GM19023 (cell line): ENCODE measurements at regions not wholly inside any gene's neighbourhood (a gene's known extent, or its start where the extent isn't known, plus 50 kb on each side); places are given as distances from the start of the nearest gene placed in this dataset.
"Not testable (repeated sequence)": the region's sequence is repeated elsewhere in the genome, so short reads cannot be mapped to it uniquely, and the experiment has no call there.

Experiments used
- ATAC-seq: cut with Tn5 transposase; IDR thresholded peaks from one replicate; pipeline ENCODE4 v1.9.1; 2021; ENCODE audit warnings: mild to moderate bottlenecking, moderate library complexity; ENCODE audit not compliant: unreplicated experiment

DNA sequence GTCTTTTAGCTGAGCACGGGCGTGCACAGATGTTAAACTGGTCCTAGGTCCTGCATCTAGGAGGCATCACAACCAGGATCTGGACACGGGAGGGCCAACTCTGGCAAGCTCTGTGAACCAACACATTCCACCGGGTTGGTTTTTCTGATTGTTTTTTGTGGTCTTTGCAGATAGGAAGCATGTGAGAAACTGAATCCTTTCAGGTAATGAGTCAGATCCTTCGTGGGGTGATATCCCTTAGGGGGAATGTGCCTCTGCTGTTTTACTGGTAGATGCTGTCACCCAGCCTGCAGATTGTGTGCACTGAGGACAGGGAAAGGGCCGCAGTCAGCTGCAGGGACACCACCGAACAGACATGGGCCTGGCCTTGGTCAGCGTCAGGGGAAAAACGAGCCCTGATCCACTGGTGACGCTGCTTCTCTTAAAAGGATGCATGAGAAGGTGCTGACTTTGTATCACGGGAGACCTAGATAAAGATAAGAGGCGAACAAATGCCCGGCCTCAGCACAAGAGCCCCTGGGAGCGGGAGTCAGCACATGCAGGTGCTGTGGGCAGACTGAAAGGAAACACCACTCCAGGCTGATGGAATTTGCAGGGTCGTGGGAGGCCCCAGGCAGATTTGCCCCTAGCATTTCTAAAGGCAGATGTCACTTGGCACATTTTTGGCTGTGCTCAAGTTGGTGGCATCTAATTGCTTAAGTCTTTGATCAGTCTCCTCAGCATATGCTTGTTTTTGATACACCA is 51.1 kb downstream of the DOP1B start:
- no peak for ATAC-seq

DNA sequence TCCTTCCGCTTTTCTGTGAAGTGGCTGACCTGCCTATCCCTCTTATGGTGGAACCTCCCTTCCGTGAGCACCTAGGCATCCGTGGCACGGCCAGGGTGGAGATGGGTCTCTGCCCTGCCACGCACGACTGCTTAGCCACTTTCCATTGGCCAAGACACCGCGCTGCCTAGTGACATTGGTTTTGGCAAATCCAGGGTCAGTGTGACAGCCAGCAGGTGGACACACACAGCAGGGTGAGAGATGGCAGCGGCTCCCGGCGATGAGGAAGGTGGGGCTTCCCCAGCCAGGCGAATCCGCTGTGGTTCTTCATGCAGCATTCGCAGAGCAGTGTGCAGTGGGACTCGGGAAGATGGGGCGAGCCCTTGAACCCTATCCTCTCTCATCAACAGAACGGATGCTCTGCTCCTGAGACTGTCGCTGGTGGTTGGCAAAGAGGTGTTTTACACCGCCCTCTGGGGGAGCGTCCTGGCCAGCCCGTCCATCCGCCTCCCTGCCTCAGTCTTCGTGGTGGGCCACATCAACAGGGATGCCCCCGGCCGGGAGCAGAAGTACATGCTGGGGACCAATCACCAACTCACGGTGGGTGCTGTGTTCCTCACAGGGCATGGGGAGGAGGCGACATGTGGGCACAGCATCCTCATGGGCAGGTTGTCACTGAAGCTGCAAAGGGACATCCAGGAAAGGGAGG is 51.8 kb downstream of the DOP1B start:
- ATAC-seq, result no peak

DNA sequence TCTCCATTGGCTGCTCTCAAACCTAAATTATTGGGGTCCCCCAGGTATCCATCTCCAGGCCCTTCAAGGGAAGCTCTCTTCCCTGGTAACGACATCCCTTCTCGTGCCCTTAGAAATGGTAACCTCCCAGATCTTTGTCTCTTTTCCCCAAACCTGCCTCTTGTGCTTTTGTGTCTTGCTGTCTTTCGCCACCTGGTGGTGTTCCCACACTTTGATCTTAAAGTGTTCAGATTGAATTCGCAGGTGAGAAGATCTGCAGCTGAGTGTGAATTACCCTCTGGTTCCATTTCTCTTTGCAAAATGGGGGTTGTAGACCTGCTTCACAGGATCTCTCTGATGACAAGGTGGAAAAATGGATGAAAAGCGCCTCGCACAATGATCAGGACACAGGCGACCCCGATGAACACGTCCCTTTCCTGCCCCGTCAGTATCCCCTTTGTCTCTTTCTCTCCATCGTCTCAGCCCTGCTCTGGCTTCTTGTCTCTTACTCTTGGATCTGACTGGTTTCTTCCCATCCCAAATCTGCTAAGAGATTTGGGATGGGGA is 53.1 kb downstream of the DOP1B start:
- no peak for ATAC-seq

DNA sequence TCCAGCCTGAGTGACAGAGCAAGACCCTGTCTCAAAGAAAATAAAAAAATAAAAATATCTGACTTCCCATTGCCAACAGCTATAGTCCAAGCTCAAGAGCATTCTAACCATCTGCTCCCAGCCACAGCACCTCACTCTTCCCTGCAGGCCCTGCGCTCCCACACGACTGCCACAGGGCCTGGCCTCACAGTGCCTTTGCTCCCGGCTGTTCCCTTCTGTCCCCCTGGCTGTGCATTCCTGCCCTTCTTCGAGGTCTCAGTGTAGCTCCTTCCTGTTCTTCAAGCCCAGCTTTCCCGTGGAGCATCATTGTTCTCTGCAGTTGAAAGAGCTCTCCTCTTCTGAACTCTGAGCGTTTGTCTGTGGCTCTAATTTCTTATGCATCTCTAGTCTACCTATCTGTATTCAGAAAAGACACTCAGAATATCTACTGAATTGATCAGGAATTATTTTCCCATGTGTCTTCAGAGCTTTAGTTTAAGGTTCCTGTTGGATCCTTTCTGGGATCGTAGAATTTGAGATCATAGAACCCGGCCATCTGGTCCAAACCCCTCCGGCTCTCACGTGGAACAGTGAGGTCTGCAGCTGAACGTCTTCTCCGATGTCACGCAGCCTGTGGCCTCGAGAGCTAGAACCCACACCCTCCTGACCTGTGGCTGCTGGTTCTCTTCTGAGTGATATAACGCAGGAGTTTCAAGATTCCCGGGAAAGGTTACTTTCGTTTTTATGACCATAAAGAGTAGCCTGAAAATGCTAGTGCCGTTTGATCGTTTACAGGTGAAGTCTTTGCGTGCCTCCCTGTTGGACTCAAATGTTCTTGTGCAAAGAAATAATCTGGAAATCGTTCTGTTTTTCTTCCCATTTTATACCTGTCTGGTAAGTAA is 54.4 kb downstream of the DOP1B start:
- ATAC-seq, result no peak

DNA sequence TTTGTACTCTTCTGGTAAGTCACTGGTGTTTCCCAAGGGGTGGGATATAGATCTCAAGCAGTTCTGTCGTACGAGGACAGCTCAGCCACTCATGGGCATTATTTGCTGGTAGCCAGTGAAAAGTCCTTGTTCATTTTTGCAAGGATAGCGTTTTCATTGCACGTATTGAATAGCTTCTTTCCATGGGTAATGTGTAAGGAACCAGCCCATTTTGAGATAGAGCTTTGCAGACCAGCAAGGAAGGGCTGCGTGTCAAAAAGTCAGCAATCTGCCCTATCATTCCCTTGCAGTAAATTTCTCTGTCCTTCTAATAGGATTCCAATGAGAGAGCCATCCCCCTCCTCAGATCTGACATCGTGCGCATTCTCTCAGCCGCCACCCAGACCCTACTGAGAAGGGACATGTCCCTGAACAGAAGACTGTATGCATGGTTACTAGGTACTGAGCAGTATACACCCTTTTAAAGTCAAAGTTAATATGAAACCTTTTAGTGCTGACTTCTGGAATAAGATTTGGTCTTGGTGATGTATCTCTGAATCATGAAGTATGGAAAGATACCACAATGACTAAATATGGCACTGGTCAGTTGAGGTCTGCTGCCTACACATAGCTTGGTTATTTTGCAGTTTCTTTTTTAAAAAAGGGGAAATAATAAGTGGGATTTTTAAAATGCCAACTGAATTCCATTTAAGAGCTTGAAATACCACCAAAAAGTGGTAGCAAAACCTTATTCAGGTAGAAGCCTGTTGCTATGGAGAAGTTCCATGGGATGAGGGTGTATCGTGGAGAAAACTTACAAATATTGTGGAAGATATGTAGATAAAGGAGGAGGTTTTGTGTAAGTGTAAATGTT is 55.3 kb downstream of the DOP1B start:
- no peak for ATAC-seq

DNA sequence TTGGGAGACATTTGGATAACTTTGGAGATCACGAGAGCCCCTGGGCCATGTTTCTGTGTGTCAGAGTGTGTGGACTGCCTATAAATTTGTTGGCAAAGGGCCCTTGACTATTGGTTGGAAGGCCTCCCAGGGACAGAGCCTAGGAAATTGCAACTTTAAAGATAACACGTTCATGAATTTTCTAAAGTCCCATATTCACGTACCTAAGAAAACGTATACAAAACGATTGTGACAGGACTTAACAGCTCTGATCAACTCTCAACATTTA is 55.8 kb downstream of the DOP1B start:
- no peak for ATAC-seq

DNA sequence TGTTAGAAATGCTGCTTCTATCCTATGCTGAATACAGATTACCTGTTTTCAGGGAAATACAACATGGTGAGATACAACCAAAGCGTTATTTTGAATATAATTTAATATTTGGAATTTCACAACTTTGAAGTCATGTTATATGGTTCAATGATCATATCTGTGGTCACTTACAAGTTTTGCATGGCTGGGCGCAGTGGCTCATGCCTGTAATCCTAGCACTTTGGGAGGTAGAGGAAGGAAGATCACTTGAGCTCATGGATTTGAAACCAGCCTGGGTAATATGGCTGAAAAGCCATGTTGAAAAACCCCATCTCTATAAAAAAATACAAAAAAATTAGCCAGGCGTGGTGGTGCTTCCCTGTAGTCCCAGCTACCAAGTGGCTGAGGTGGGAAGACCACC is 57.9 kb downstream of the DOP1B start:
- no peak for ATAC-seq

DNA sequence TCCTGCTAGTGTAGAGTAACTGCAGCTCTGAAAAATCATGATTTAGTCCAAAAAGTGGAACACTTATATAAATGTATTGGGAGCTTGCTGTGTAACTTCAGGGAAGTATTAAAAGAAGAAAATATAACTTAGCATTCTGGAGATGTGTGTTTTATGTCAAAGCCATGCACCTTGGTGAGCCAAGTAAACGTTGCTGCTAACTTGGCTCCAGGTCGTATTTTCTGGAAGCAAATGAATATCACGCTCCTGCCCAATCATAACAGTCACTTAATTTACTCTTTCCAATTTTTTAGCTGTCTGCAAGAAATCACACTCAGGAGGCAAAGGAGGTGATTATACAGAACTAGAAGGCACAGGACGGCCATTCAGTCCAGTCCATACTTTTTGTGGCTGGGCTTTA is 61.1 kb downstream of the DOP1B start:
- no peak for ATAC-seq

DNA sequence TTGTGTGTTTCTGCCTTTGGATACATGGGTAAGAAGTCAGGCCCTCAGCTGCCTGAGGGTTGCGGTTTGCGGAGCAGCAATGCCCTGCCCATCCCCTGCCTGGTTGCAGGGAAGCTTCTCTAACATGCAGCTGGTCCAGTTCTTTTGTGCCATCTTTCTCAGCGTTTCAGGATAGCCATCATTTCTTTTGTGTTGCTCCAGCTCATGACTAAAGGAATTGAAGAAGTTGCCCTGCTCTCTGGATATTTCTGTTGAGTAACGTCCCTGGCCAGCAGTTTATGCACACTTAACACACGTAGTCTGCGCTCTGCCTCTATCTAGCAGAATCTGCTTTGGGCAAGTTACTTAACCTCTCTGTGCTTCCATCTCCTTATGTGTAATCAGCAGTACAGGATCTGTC is 62.1 kb downstream of the DOP1B start:
- no peak for ATAC-seq

DNA sequence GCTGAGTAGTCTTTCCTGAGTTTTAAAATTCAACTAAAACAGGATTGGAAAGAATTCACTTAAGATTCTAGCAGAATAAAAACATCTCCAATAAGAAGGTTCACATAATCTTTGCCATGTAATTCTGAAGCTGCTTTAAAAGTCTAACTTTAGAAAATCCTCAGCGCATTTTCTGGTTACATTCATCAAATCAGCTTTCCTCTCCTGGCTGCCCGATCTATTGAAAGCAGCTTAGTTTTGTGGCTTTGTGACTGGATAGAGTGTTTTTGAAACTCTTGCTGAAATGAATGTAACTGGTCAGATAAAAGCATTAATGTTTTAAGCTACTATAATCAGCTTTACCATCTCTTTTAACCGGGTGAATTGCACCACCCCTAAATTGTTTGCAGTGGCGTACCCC is 66.8 kb downstream of the DOP1B start:
- ATAC-seq, result no peak

DNA sequence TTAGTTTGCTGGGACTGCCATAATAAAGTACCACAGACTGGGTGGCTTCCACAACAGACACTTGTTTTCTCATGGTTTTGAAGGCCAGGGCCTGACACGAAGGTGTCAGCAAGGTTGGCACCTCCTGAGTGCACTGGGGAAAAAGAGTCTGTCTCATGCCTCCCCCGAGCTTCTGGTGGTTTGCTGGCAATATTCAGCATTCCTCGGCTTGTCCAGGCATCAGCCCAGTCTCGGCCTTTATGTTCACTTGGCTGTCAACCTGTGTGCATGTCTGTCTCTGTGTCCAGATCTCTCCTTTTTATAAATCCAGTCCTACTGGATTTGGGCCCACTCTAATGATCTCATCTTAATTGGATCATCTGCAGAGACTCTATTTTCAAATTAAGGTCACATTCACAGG is 72.6 kb downstream of the DOP1B start:
- no peak for ATAC-seq

DNA sequence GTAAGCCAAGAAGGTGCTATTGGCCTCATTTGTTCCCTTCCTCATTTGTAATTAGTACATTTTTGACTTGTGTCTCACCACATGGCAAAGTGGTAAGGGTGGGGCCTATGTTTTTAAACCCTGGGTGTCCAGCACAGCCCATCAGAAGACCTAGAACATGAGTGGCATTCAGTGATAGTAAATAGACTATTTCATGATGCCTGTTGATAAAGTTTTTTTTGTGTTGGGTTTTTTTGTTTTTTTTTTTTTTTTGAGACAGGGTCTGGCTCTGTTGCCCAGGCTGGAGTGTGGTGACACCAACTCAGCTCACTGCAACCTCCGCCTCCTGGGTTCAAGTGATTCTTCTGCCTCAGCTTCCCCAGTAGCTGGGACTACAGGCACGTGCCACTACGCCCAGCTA is 74.8 kb downstream of the DOP1B start:
- ATAC-seq, result not testable (repeated sequence)

DNA sequence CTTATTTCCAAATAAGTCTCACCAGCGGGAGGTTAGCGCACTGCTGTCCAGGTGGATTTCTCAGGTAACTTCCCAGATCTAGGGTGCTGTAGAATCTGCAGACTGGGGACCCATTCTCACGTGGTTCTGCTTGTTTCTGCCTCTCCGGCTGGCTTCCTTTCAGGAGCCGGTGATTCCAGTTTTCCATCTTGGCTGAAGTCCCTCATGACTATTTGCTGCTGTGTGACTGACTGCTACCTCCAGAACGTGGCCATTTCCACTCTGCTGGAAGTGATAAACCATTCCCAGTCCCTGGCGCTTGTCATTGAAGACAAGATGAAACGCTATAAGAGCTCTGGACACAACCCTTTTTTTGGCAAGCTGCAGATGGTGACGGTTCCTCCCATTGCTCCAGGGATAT is 76.0 kb downstream of the DOP1B start:
- ATAC-seq, result no peak

DNA sequence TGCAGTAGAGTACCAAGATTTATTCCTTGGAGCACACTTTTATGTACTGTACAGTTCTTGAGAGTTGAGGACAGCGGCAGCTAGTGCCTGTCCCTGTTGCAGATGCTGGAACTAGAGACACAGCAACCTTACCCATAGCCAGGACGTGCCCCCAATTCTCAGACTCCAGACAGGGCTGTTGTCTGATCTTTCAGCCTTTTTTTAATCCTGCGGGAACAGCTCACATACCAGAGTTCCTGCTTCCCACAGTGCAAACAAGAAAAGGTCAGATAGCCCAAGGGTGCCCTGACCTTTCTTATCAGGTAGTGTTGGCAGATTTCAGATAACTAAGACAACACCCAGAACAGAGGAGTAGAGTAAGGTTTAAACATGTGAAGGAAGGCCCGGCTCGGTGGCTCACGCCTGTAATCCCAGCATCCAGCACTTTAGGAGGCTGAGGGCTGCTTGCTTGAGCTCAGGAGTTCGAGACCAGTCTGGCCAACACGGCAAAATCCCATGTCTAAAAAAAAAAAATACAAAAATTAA is 78.5 kb downstream of the DOP1B start:
- no peak for ATAC-seq

DNA sequence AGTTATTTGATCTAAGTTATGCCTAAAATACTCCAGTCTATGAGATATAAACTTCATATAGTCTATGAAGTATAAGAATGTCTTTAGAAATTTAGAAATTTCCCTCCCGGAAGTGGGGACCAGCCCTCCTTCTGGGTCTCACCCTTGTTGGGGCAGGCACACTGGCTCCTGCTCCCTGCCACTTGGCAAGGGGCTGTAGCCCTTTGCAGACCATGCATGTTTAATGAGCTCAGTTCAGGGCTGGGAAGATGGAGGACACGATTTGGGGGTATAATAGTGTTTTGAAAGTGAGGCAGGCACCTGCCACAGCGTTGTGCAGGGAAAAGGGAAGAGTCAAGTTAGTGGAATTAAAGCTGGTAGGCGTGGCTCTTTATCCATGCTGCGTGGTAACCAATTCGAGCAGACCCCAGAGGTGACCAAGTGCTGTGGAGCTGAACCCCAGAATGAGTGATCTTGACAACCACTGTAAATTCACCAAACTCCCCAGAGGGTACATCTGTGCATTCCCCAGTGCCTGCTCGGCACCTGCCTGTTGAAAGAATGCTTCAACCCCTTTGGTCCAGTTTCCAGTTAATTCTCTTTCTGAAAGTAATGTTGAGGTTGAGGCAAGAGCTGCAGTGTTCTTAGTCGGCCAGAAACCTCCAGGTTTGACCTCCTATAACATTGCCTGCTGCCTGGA is 79.6 kb downstream of the DOP1B start:
- ATAC-seq, result no peak

DNA sequence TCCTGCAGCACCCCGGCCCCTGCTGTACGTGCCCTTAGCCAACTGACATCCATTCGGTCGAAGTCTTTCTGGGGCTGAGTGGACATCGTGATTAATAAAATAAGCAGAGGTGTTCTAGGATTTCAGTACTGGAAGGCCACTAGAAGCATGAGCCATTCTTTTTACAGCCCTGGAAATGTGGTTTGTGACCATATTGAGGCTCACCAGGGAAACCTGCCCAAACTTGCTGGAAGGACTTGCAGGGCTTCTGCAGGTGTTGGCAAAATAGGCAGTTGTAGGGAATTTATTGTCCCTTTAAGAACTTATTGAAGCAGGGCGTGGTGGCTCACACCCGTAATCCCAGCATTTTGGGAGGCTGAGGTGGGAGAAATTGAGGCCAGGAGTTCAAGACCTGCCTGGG is 80.8 kb downstream of the DOP1B start:
- ATAC-seq, result no peak

DNA sequence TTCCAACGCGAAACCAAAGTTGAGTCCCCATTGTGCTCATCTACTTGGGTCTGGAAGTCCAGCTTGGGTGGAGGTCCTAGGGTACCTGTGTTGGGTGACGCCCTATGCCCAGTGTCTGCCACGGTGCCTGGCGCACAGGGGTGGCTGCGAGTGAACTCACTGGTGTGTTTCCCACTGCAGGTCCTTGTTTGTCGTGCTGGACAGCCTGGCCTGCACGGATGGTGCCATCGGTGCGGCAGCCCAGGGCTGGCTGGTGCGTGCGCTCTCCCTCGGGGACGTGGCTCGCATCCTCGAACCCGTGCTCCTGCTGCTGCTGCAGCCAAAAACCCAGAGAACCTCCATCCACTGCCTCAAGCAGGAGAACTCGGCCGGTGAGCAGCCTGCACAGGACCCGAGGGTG is 80.4 kb upstream of the MORC3 start:
- ATAC-seq, result no peak

DNA sequence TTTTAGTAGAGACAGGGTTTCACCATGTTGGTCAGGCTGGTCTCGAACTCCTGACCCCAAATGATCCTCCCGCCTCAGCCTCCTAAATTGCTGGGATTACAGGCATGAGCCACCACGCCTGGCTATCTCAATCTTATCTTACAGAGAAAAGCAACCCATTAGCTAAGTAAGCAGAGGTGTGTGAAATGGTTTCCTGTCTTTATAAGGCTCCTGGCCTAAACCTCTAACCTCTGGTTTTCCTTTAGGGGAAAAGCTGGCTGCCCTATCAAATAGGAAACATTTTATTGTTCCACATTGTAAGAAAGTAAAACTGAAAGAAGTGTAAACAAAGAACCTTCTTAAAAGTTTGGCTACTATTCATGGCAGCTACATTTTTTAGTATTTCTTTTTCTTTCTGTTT is 78.3 kb upstream of the MORC3 start:
- ATAC-seq, result no peak

DNA sequence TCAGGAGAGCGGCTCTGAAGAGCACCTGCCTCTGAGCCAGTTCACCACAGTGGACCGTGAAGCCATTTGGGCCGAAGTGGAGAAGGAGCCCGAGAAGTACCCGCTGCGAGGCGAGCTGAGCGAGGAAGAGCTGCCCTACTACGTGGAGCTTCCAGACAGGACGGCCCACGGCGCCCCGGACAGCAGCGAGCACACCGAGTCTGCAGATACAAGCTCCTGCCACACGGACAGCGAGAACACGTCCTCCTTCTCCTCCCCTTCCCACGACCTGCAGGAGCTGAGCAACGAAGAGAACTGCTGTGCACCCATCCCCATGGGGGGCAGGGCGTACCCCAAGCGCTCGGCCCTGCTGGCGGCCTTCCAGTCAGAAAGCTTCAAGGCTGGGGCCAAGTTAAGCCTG is 74.9 kb upstream of the MORC3 start:
- ATAC-seq, result no peak

DNA sequence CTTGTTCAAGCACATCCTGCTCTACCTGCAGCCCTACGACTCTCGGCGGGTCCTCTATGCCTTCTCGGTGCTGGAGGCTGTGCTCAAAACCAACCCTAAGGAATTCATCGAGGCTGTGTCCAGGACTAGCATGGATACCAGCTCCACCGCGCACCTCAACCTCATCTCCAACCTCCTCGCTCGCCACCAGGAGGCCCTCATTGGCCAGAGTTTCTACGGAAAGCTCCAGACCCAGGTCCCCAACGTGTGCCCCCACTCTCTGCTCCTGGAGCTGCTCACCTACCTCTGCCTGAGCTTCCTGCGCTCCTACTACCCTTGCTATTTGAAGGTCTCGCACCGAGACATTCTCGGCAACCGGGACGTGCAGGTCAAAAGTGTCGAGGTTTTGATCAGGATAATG is 74.3 kb upstream of the MORC3 start:
- no peak for ATAC-seq
